ENCODE measurements at regions not wholly inside any gene's neighbourhood (a gene's known extent, or its start where the extent isn't known, plus 50 kb on each side); places are given as distances from the start of the nearest gene placed in this dataset.

GRCh38 chr2:217658806-217659205 is 344.0 kb downstream of the TNS1 start:
- no peaks in the 10 kb centered on the region for H3F3A ChIP-seq (replicated peaks; ENCODE audit: low read depth)
- Mint-ChIP-seq H3K4me3 (no peak overlapping the region), H3K27ac (no peak overlapping the region), H3K27me3 (ENCODE audit: insufficient read depth, low read depth, poor library complexity) (no peaks in the 10 kb centered on the region), H3K9me3 (no peaks in the 10 kb centered on the region), H3K36me3 (ENCODE audit: low read depth) (no peaks in the 10 kb centered on the region), H3K4me1 (peaks cover 2% of the 10 kb centered on the region; the same call in 1 of the 3 replicates)
- no peak for TF ChIP-seq ZNF462 (CRISPR knock-in tag; IDR thresholded peaks at IDR 0.05)
- TF ChIP-seq ETS1 (IDR thresholded peaks at IDR 0.05) = no peak
- TF ChIP-seq NANOG (IDR thresholded peaks at IDR 0.05; ENCODE audit: borderline replicate concordance) = no peak
- TF ChIP-seq JUNB (IDR thresholded peaks at IDR 0.05; ENCODE audit: unreplicated experiment) = no peak
- no peak for TF ChIP-seq REST (IDR thresholded peaks at IDR 0.05; ENCODE audit: unreplicated experiment)
- TF ChIP-seq POLR2AphosphoS5 (IDR thresholded peaks at IDR 0.05; ENCODE audit: low read depth) = no peak
- no peak for TF ChIP-seq STAT1 (IDR thresholded peaks at IDR 0.05; ENCODE audit: unreplicated experiment)
- TF ChIP-seq CREB1 (CRISPR knock-in tag; IDR thresholded peaks at IDR 0.05; ENCODE audit: low read depth) = no peak
- no peak for TF ChIP-seq CTCF (conservative IDR thresholded peaks at IDR 0.05; ENCODE audit: low read depth in 2 of 2)
- TF ChIP-seq EZH2phosphoT487 (IDR thresholded peaks at IDR 0.05; ENCODE audit: unreplicated experiment) = no peak
- no peak for TF ChIP-seq ZNF331 (CRISPR knock-in tag; IDR thresholded peaks at IDR 0.05; ENCODE audit: low read depth)
- no peaks in the 10 kb centered on the region for H4K20me1 ChIP-seq (replicated peaks; ENCODE audit: insufficient read depth)
- DNase-seq (ENCODE audit: low spot score) = no peak
- no peak overlapping the region for H3K27ac ChIP-seq (ENCODE audit: low read depth)
- ATAC-seq = no peak
- no peaks in the 10 kb centered on the region for H3K27me3 ChIP-seq (ENCODE audit: insufficient read depth)
- no peak overlapping the region for H3K4me2 ChIP-seq
- H3K4me3 ChIP-seq = no peak overlapping the region
- H3K9me2 ChIP-seq (ENCODE audit: insufficient read depth) = no peaks in the 10 kb centered on the region
- H3K4me1 ChIP-seq (ENCODE audit: insufficient read depth) = no peaks in the 10 kb centered on the region
- H3K79me2 ChIP-seq (replicated peaks; ENCODE audit: insufficient read depth) = no peaks in the 10 kb centered on the region
- no peaks in the 10 kb centered on the region for H3K36me3 ChIP-seq (ENCODE audit: insufficient read depth)
- no peak overlapping the region for H2AFZ ChIP-seq
